Effector memory CD8-positive, alpha-beta T cell (primary cell): ENCODE measurements at regions not wholly inside any gene's neighbourhood (a gene's known extent, or its start where the extent isn't known, plus 50 kb on each side); places are given as distances from the start of the nearest gene placed in this dataset.

Experiments
- ATAC-seq: fragments of 150-1000 bp; cut with Tn5 transposase; replicated peaks from 2 replicates; pipeline ENCODE4 v1.10.0; 2021; ENCODE audit warnings: mild to moderate bottlenecking, moderate library complexity
- DNase-seq, 3 experiments: peaks; one replicate each; pipeline ENCODE4 v3.0.0; 2021
- H3K27ac Mint-ChIP-seq, 2 donors: one replicate each; pipeline ENCODE4 v1.8.0; 2022; ENCODE audit warnings: mild to moderate bottlenecking in 2 of 2, mixed read lengths in 2 of 2, moderate library complexity in 2 of 2
- H3K27me3 Mint-ChIP-seq, 2 donors: one replicate each; pipeline ENCODE4 v1.8.0; 2022; ENCODE audit warnings: mixed read lengths in 2 of 2
- H3K36me3 Mint-ChIP-seq: one replicate; pipeline ENCODE4 v1.8.0; 2022; ENCODE audit warnings: mild to moderate bottlenecking, moderate library complexity, mixed read lengths; ENCODE audit not compliant: insufficient read depth
- H3K4me1 Mint-ChIP-seq, 2 donors: one replicate each; pipeline ENCODE4 v1.8.0; 2022; ENCODE audit warnings: low read depth in 2 of 2, mixed read lengths in 2 of 2
- H3K4me3 Mint-ChIP-seq, 2 donors: one replicate each; pipeline ENCODE4 v1.8.0; 2022; ENCODE audit warnings: mild to moderate bottlenecking in 2 of 2, mixed read lengths in 2 of 2, moderate library complexity in 2 of 2
- H3K9me3 Mint-ChIP-seq, 2 donors: one replicate each; pipeline ENCODE4 v1.8.0; 2022; ENCODE audit warnings: mixed read lengths in 2 of 2

GRCh38 chr20:22652681-22653588 lies 68.6 kb upstream of the FOXA2 start:
- Mint-ChIP-seq H3K9me3 (peaks cover 0 to 2% of the 10 kb centered on the region in 2 donors), H3K27ac (no peak overlapping the region), H3K36me3 (no peaks in the 10 kb centered on the region), H3K27me3 (no peaks in the 10 kb centered on the region), H3K4me3 (no peak overlapping the region), H3K4me1 (no peaks in the 10 kb centered on the region)
- ATAC-seq: no peak
- no peak for DNase-seq

- no peaks in the 10 kb centered on the region for H3K27me3 Mint-ChIP-seq
- H3K36me3 Mint-ChIP-seq: no peaks in the 10 kb centered on the region
- H3K4me1 Mint-ChIP-seq: no peaks in the 10 kb centered on the region
- no peak overlapping the region for H3K27ac Mint-ChIP-seq
- no peaks in the 10 kb centered on the region for H3K9me3 Mint-ChIP-seq
- H3K4me3 Mint-ChIP-seq: no peak overlapping the region
- no peak for ATAC-seq
- DNase-seq: no peak
These were observed 69.6 kb upstream of the FOXA2 start for GRCh38 chr20:22653658-22654642.

- H3K4me3 Mint-ChIP-seq: no peak overlapping the region
- DNase-seq (no peak), ATAC-seq (no peak)
- no peaks in the 10 kb centered on the region for H3K9me3 Mint-ChIP-seq
- no peaks in the 10 kb centered on the region for H3K4me1 Mint-ChIP-seq
- no peaks in the 10 kb centered on the region for H3K36me3 Mint-ChIP-seq
- no peaks in the 10 kb centered on the region for H3K27me3 Mint-ChIP-seq
- no peak overlapping the region for H3K27ac Mint-ChIP-seq
These were observed 79.2 kb upstream of the FOXA2 start for GRCh38 chr20:22663528-22664025.

DNA sequence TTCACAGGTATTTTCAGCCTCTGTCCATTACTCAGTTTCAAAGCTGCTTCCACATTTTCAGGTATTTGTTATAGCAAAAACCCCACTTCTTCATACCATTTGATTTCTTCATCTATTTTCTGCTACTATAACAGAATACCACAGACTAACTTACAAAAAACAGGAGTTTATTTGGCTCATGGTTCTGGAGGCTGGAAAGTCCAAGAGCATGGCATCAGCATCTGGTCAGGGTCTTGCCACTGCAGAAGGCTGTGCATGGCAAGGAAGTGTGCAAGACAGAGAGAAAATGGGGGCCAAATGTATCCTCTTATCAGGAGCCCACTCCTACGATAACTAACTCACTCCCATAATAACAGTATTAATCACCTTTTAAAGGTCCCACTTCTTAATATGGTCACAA lies 82.8 kb upstream of the FOXA2 start:
- H3K27me3 Mint-ChIP-seq: peaks cover 0 to 8% of the 10 kb centered on the region in 2 donors
- H3K9me3 Mint-ChIP-seq: peaks cover 0 to 9% of the 10 kb centered on the region in 2 donors
- no peaks in the 10 kb centered on the region for H3K36me3 Mint-ChIP-seq
- ATAC-seq (no peak), DNase-seq (no peak)
- H3K27ac Mint-ChIP-seq: no peak overlapping the region
- H3K4me3 Mint-ChIP-seq: no peak overlapping the region
- H3K4me1 Mint-ChIP-seq: no peaks in the 10 kb centered on the region

GRCh38 chr20:22672191-22672590 lies 87.8 kb upstream of the FOXA2 start:
- no peak overlapping the region for H3K27ac Mint-ChIP-seq
- ATAC-seq (no peak), DNase-seq (no peak)
- H3K36me3 Mint-ChIP-seq: no peaks in the 10 kb centered on the region
- H3K4me1 Mint-ChIP-seq: no peaks in the 10 kb centered on the region
- H3K27me3 Mint-ChIP-seq: peaks cover 0 to 8% of the 10 kb centered on the region in 2 donors
- peaks cover 10 to 16% of the 10 kb centered on the region in 2 donors for H3K9me3 Mint-ChIP-seq
- no peak overlapping the region for H3K4me3 Mint-ChIP-seq

DNA sequence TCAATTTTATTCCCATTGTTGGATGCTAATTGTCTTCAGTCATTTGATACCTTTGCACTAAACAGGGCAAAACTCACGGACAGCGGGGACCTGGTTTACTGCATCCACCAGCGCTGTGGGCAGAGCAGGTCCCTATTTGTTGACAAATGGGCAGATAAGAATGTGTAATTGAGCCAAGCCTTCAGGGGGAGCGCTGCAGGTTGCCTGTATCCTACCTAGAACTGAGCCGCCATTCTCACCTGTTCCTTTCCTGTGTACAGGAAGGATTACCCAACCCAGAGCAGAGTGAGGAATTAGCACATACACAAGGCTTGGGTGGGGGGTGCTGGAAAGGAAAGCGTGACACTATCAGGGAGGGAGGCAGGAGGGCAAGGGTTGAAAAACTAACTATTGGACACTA lies 89.1 kb upstream of the FOXA2 start:
- Mint-ChIP-seq H3K36me3 (no peaks in the 10 kb centered on the region), H3K27ac (no peak overlapping the region), H3K4me3 (no peak overlapping the region), H3K9me3 (peaks cover 13 to 16% of the 10 kb centered on the region in 2 donors), H3K27me3 (peaks cover 0 to 8% of the 10 kb centered on the region in 2 donors), H3K4me1 (no peaks in the 10 kb centered on the region)
- no peak for DNase-seq
- ATAC-seq: no peak

- Mint-ChIP-seq H3K27ac (peak overlapping the region in 1 of 2 donors; percentile 36), H3K36me3 (no peaks in the 10 kb centered on the region), H3K27me3 (no peaks in the 10 kb centered on the region), H3K4me1 (no peaks in the 10 kb centered on the region), H3K4me3 (no peak overlapping the region), H3K9me3 (peaks cover 11 to 18% of the 10 kb centered on the region in 2 donors)
- no peak for DNase-seq
- no peak for ATAC-seq
These were observed 91.0 kb upstream of the FOXA2 start for GRCh38 chr20:22675341-22675740.

DNA sequence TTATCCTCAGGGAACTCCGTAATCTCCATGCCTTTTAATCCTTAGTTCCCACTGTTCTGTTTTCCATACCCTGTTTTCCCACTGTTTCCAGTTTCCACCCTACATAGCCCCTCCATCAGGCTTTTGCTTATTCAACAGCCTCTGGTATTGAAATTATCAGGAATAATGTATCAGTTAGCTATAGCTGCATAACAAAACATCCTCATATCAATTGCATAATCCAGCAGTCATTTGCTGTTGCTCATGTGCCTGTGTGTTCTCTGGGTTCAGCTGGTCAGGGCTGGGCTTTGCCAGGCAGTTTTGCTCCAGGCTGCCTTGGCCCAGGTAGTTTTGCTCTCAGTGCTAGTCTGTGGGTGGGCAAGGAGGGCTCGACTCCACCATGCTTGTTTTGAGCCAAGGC lies 94.3 kb upstream of the FOXA2 start:
- DNase-seq (no peak), ATAC-seq (no peak)
- Mint-ChIP-seq H3K27ac (no peak overlapping the region), H3K4me3 (no peak overlapping the region), H3K27me3 (no peaks in the 10 kb centered on the region), H3K4me1 (no peaks in the 10 kb centered on the region), H3K9me3 (peaks cover 10 to 18% of the 10 kb centered on the region in 2 donors), H3K36me3 (no peaks in the 10 kb centered on the region)

DNA sequence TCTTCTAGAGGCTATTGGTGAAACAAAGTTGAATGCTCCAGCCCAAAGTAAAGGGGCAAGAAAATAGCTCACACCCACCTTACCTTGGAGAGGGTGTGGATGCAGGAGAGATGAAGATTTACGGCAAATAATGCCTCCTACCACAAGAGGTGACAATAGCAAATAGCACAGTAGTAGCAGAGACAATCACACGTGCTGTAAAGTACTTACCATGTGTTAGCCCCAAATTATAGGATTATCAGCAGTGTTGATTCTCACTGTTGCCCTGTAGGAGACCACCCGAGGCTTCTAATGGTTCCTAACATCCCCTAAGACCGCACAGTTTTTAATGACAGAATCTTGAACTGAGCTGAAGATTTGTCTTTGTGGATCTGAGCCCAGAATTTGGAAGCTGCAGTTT lies 94.8 kb upstream of the FOXA2 start:
- DNase-seq (no peak), ATAC-seq (no peak)
- no peak overlapping the region for H3K4me3 Mint-ChIP-seq
- H3K27ac Mint-ChIP-seq: no peak overlapping the region
- H3K4me1 Mint-ChIP-seq: no peaks in the 10 kb centered on the region
- H3K36me3 Mint-ChIP-seq: no peaks in the 10 kb centered on the region
- no peaks in the 10 kb centered on the region for H3K27me3 Mint-ChIP-seq
- H3K9me3 Mint-ChIP-seq: peaks cover 10 to 18% of the 10 kb centered on the region in 2 donors

GRCh38 chr20:22680031-22680740 lies 95.8 kb upstream of the FOXA2 start:
- no peaks in the 10 kb centered on the region for H3K36me3 Mint-ChIP-seq
- peaks cover 9 to 17% of the 10 kb centered on the region in 2 donors for H3K9me3 Mint-ChIP-seq
- no peak overlapping the region for H3K27ac Mint-ChIP-seq
- no peaks in the 10 kb centered on the region for H3K27me3 Mint-ChIP-seq
- no peaks in the 10 kb centered on the region for H3K4me1 Mint-ChIP-seq
- DNase-seq: no peak
- no peak for ATAC-seq
- H3K4me3 Mint-ChIP-seq: no peak overlapping the region

DNA sequence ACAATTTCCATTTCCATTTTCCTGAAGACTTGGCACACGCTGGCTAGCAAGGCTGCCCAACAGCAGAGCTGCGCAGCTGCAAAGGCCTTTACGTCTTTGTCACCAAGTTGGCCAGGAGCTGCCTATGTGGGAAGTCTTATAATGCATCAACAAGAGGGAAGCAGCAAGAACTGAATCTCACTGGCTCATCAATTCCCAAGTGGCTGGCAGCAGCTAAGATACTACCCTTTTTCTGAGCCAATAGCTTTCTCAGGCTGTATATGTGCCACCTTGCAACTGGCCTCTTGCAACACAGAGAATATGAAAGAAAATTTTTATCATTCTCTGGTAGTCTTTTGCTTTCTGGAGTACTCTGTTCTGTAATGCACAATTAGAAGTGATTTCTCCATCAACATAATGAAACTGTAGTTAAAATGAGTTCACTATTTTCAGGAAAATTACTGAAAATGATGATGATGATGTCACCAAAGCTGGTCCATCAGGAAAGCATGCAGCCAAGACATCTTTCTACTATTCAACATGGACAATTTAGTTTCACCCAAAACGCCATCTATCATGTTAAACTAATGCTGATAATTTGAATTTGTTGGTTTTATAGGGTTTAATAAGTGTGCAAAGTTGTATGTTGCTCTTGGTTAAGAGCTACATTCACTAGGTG lies 97.3 kb upstream of the FOXA2 start:
- H3K9me3 Mint-ChIP-seq: peaks cover 4 to 14% of the 10 kb centered on the region in 2 donors
- DNase-seq (no peak), ATAC-seq (no peak)
- no peaks in the 10 kb centered on the region for H3K27me3 Mint-ChIP-seq
- H3K4me1 Mint-ChIP-seq: no peaks in the 10 kb centered on the region
- H3K4me3 Mint-ChIP-seq: no peak overlapping the region
- no peak overlapping the region for H3K27ac Mint-ChIP-seq
- peaks cover 3% of the 10 kb centered on the region for H3K36me3 Mint-ChIP-seq

- no peaks in the 10 kb centered on the region for H3K4me1 Mint-ChIP-seq
- H3K9me3 Mint-ChIP-seq: peaks cover 3 to 13% of the 10 kb centered on the region in 2 donors
- H3K36me3 Mint-ChIP-seq: peaks cover 3% of the 10 kb centered on the region
- DNase-seq (no peak), ATAC-seq (no peak)
- H3K4me3 Mint-ChIP-seq: no peak overlapping the region
- H3K27ac Mint-ChIP-seq: no peak overlapping the region
- H3K27me3 Mint-ChIP-seq: peaks cover 0 to 1% of the 10 kb centered on the region in 2 donors
These were observed 98.0 kb upstream of the FOXA2 start for GRCh38 chr20:22682381-22682780.
